Erythroblast (primary cell): ENCODE measurements at regions not wholly inside any gene's neighbourhood (a gene's known extent, or its start where the extent isn't known, plus 50 kb on each side); places are given as distances from the start of the nearest gene placed in this dataset.

Source experiments
- GATA1 ChIP-seq: IDR thresholded peaks from 2 replicates; pipeline ENCODE4 v1.6.1; 2011; ENCODE audit warnings: low read depth, mild to moderate bottlenecking, control low read depth, low read length, moderate library complexity
- POLR2A ChIP-seq: IDR thresholded peaks from 2 replicates; pipeline ENCODE4 v1.6.1; 2011; ENCODE audit warnings: mild to moderate bottlenecking, low read length

GRCh38 chr10:121263431-121263783 lies 334.8 kb downstream of the FGFR2 start:
- TF ChIP-seq POLR2A (no peak), GATA1 (no peak)
